Kidney (tissue), 13 donors: ENCODE measurements at regions not wholly inside any gene's neighbourhood (a gene's known extent, or its start where the extent isn't known, plus 50 kb on each side); places are given as distances from the start of the nearest gene placed in this dataset.
"Not testable (repeated sequence)": the region's sequence is repeated elsewhere in the genome, so short reads cannot be mapped to it uniquely, and the experiment has no call there.

Experiments used
- DNase-seq, 5 donors: peaks; one replicate each; pipeline ENCODE4 v3.0.0-alpha.2; 2013 to 2020
- FAIRE-seq: peaks from 2 replicates; lab custom pipeline; 2012; peaks lifted over from hg19 to GRCh38; lab: Jason Lieb, UNC
- H3K27ac ChIP-seq, 2 donors: one replicate each; pipeline ENCODE4 v1.7.0; 2013; ENCODE audit warnings: low read depth in 2 of 2, low read length in 2 of 2, inconsistent platforms in 1 of 2
- H3K27me3 ChIP-seq: one replicate; pipeline ENCODE4 v1.7.1; 2013; ENCODE audit warnings: low read length, inconsistent platforms; ENCODE audit not compliant: control insufficient read depth, insufficient read depth
- H3K36me3 ChIP-seq, 3 donors: one replicate each; pipeline versions ENCODE4 v1.7.0 to v1.7.1; 2013; ENCODE audit warnings: low read length in 3 of 3, control low read depth in 1 of 3, inconsistent platforms in 1 of 3; ENCODE audit not compliant: insufficient read depth in 3 of 3, control insufficient read depth in 2 of 3
- H3K4me1 ChIP-seq, 3 donors: one replicate each; pipeline versions ENCODE4 v1.7.0 to v1.7.1; 2013; ENCODE audit warnings: low read length in 3 of 3, inconsistent platforms in 1 of 3, low read depth in 1 of 3; ENCODE audit not compliant: control insufficient read depth in 2 of 3, insufficient read depth in 2 of 3
- H3K4me3 ChIP-seq, 3 donors: one replicate each; pipeline versions ENCODE4 v1.7.0 to v1.8.1; 2013; ENCODE audit warnings: low read length in 3 of 3, control low read depth in 1 of 3, inconsistent platforms in 1 of 3
- H3K9ac ChIP-seq, 3 donors: one replicate each; pipeline versions ENCODE4 v1.7.0 to v1.7.1; 2013; ENCODE audit warnings: low read length in 3 of 3, control low read depth in 1 of 3, inconsistent platforms in 1 of 3
- H3K9me3 ChIP-seq, 3 donors: one replicate each; pipeline versions ENCODE4 v1.7.0 to v1.7.1; 2013; ENCODE audit warnings: low read length in 3 of 3, control low read depth in 1 of 3, inconsistent platforms in 1 of 3; ENCODE audit not compliant: control insufficient read depth in 2 of 3, insufficient read depth in 1 of 3
- CTCF ChIP-seq: IDR thresholded peaks from 3 replicates; pipeline ENCODE4 v1.5.1; 2012; ENCODE audit warnings: mild to moderate bottlenecking, moderate library complexity, borderline replicate concordance; ENCODE audit not compliant: insufficient read depth; ENCODE audit errors: extremely low read depth
- intact Hi-C: fragments of 100-400 bp; cut with DNase I; formaldehyde crosslinking; loops from one replicate; pipeline ENCODE4 v1.11.1; 2022
- donor health status: control.
- donor health status: control.
- donor health status: control.
- donor health status: control.
- donor health status: control.
- donor health status: DM: yes; HTN: yes; CAD: no.
- donor health status: Normal renal cell carcinoma (clear cell type).

DNA sequence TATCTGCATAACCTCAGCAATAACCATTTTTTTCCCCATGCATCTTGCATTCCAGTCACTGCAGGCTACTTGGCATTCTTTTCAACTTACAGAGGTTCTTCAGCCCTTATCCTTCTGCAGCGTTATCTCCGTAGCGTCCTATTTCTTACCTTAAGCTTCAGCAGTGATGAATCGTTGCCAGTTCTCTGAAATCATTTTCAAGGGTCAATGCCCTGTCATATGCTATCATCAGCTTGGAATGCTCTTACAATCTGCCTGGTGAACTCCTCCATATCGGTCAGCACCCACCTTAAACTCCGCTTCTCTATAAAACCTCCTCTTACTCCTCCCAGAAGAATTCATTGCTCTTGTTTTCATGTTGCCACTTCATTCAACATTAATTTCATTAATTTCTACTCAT is 105.1 kb upstream of the DPH5 start:
- Histone ChIP-seq H3K36me3 (no peaks in the 10 kb centered on the region), H3K9ac (no peak overlapping the region), H3K4me1 (peaks cover 0 to 7% (median 3%) of the 10 kb centered on the region in 3 donors), H3K9me3 (no peaks in the 10 kb centered on the region), H3K4me3 (no peak overlapping the region), H3K27ac (no peak overlapping the region), H3K27me3 (no peaks in the 10 kb centered on the region)
- TF ChIP-seq CTCF: no peak
- no peak for FAIRE-seq
- DNase-seq: peak in 1 of 5 donors; percentile 48
- intact Hi-C loops: no loop called here

DNA sequence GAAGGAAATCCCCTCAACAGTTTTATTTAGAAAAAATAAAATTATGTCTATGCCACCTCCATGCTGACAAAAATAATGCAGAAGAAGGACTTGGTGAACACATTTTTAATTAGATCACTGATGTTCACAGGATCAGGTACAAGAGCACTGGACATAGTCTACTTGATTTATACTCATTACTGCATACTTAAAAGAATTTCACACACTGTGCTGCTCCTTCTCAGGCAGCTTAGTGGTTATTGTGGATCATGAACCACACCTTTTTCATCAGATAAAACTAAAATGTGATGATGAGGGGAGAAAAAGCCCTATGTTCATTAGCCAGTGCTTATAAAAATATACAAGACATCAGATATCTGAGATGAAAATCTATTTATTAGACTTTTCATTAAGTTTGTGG is 103.3 kb upstream of the DPH5 start:
- H3K9ac ChIP-seq: no peak overlapping the region
- H3K4me1 ChIP-seq: peaks cover 0 to 4% (median 3%) of the 10 kb centered on the region in 3 donors
- DNase-seq (no peak), FAIRE-seq (no peak)
- no peak overlapping the region for H3K27ac ChIP-seq
- intact Hi-C loops: no loop called here
- no peak overlapping the region for H3K4me3 ChIP-seq
- no peaks in the 10 kb centered on the region for H3K36me3 ChIP-seq
- no peak for TF ChIP-seq CTCF
- no peaks in the 10 kb centered on the region for H3K27me3 ChIP-seq
- H3K9me3 ChIP-seq: no peaks in the 10 kb centered on the region

GRCh38 chr1:101128211-101128727 is 102.7 kb upstream of the DPH5 start:
- Histone ChIP-seq H3K36me3 (no peaks in the 10 kb centered on the region), H3K4me1 (peaks cover 0 to 4% (median 3%) of the 10 kb centered on the region in 3 donors), H3K4me3 (no peak overlapping the region), H3K9me3 (no peaks in the 10 kb centered on the region), H3K27ac (no peak overlapping the region), H3K27me3 (no peaks in the 10 kb centered on the region), H3K9ac (no peak overlapping the region)
- TF ChIP-seq CTCF: no peak
- FAIRE-seq (no peak), DNase-seq (no peak)
- intact Hi-C loops: no loop called here

DNA sequence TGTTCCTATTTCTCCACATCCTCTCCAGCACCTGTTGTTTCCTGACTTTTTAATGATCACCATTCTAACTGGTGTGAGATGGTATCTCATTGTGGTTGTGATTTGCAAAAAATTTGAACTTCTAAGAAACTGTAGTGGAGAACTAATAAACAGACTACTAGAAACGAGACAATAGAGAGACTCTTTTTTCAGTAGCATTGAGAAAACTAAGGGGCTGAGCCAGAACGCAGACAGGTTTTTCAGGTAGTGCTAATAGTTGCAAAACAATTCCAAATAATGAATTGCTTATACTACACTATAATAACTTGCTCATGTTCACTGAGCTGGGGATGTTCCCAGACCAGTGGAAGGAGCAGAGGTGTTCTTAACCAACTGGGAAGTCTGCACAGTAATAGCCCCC is 98.8 kb upstream of the DPH5 start:
- TF ChIP-seq CTCF: no peak
- intact Hi-C loops: no loop called here
- no peak for DNase-seq
- peaks cover 0 to 4% (median 0%) of the 10 kb centered on the region in 3 donors for H3K4me1 ChIP-seq
- H3K9ac ChIP-seq: no peak overlapping the region
- H3K27ac ChIP-seq: no peak overlapping the region
- no peaks in the 10 kb centered on the region for H3K36me3 ChIP-seq
- no peaks in the 10 kb centered on the region for H3K27me3 ChIP-seq
- H3K4me3 ChIP-seq: no peak overlapping the region
- FAIRE-seq: no peak
- H3K9me3 ChIP-seq: no peaks in the 10 kb centered on the region

DNA sequence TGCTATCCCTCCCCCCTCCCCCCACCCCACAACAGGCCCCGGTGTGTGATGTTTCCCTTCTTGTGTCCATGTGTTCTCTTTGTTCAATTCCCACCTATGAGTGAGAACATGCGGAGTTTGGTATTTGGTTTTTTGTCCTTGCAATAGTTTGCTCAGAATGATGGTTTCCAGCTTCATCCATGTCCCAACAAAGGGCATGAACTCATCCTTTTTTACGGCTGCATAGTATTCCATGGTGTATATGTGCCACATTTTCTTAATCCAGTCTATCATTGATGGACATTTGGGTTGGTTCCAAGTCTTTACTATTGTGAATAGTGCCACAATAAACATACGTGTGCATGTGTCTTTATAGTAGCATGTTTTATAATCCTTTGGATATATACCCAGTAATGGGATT is 98.3 kb upstream of the DPH5 start:
- H3K27ac ChIP-seq, intact Hi-C loops, H3K4me3 ChIP-seq, H3K4me1 ChIP-seq, DNase-seq, H3K9me3 ChIP-seq, H3K27me3 ChIP-seq, H3K9ac ChIP-seq, FAIRE-seq, H3K36me3 ChIP-seq: not testable (repeated sequence)
